ENCODE measurements at regions not wholly inside any gene's neighbourhood (a gene's known extent, or its start where the extent isn't known, plus 50 kb on each side); places are given as distances from the start of the nearest gene placed in this dataset.

GRCh38 chr3:127431066-127431465, 143.2 kb upstream of the PRR20G start:
- DNase-seq (ENCODE audit: extremely low spot score, unreplicated experiment) = peak; percentile 38
- Mint-ChIP-seq H3K27me3 (ENCODE audit: unreplicated experiment) (peaks cover 51% of the 10 kb centered on the region), H3K9me3 (ENCODE audit: unreplicated experiment) (no peaks in the 10 kb centered on the region), H3K4me3 (ENCODE audit: unreplicated experiment) (no peak overlapping the region), H3K27ac (ENCODE audit: unreplicated experiment) (no peak overlapping the region), H3K36me3 (ENCODE audit: unreplicated experiment) (no peaks in the 10 kb centered on the region), H3K4me1 (ENCODE audit: unreplicated experiment) (no peaks in the 10 kb centered on the region)
- no peak for TF ChIP-seq CTCF (IDR thresholded peaks at IDR 0.05)

- TF ChIP-seq CTCF (IDR thresholded peaks at IDR 0.05) = no peak
- Mint-ChIP-seq H3K27me3 (ENCODE audit: unreplicated experiment) (peaks cover 64% of the 10 kb centered on the region), H3K4me3 (ENCODE audit: unreplicated experiment) (no peak overlapping the region), H3K27ac (ENCODE audit: unreplicated experiment) (no peak overlapping the region), H3K9me3 (ENCODE audit: unreplicated experiment) (no peaks in the 10 kb centered on the region), H3K36me3 (ENCODE audit: unreplicated experiment) (no peaks in the 10 kb centered on the region), H3K4me1 (ENCODE audit: unreplicated experiment) (no peaks in the 10 kb centered on the region)
- peak; percentile 38 for DNase-seq (ENCODE audit: extremely low spot score, unreplicated experiment)
Measured at GRCh38 chr3:127428344-127428997, 140.6 kb upstream of the PRR20G start.

GRCh38 chr3:127427666-127428065, 139.8 kb upstream of the PRR20G start:
- TF ChIP-seq CTCF (IDR thresholded peaks at IDR 0.05) = no peak
- peaks cover 64% of the 10 kb centered on the region for H3K27me3 Mint-ChIP-seq (ENCODE audit: unreplicated experiment)
- H3K4me3 Mint-ChIP-seq (ENCODE audit: unreplicated experiment) = no peak overlapping the region
- H3K27ac Mint-ChIP-seq (ENCODE audit: unreplicated experiment) = no peak overlapping the region
- H3K9me3 Mint-ChIP-seq (ENCODE audit: unreplicated experiment) = no peaks in the 10 kb centered on the region
- peak; percentile 80 for DNase-seq (ENCODE audit: extremely low spot score, unreplicated experiment)
- H3K36me3 Mint-ChIP-seq (ENCODE audit: unreplicated experiment) = no peaks in the 10 kb centered on the region
- H3K4me1 Mint-ChIP-seq (ENCODE audit: unreplicated experiment) = no peaks in the 10 kb centered on the region

- no peak overlapping the region for H3K4me3 Mint-ChIP-seq (ENCODE audit: unreplicated experiment)
- H3K9me3 Mint-ChIP-seq (ENCODE audit: unreplicated experiment) = no peaks in the 10 kb centered on the region
- no peaks in the 10 kb centered on the region for H3K4me1 Mint-ChIP-seq (ENCODE audit: unreplicated experiment)
- peak; percentile 64 for DNase-seq (ENCODE audit: extremely low spot score, unreplicated experiment)
- H3K27ac Mint-ChIP-seq (ENCODE audit: unreplicated experiment) = no peak overlapping the region
- TF ChIP-seq CTCF (IDR thresholded peaks at IDR 0.05) = no peak
- peaks cover 65% of the 10 kb centered on the region for H3K27me3 Mint-ChIP-seq (ENCODE audit: unreplicated experiment)
- H3K36me3 Mint-ChIP-seq (ENCODE audit: unreplicated experiment) = no peaks in the 10 kb centered on the region
Measured at GRCh38 chr3:127427156-127427555, 139.3 kb upstream of the PRR20G start.

- H3K27ac Mint-ChIP-seq (ENCODE audit: unreplicated experiment) = no peak overlapping the region
- H3K27me3 Mint-ChIP-seq (ENCODE audit: unreplicated experiment) = peaks cover 62% of the 10 kb centered on the region
- H3K4me3 Mint-ChIP-seq (ENCODE audit: unreplicated experiment) = no peak overlapping the region
- no peaks in the 10 kb centered on the region for H3K9me3 Mint-ChIP-seq (ENCODE audit: unreplicated experiment)
- TF ChIP-seq CTCF (IDR thresholded peaks at IDR 0.05) = no peak
- peak; percentile 80 for DNase-seq (ENCODE audit: extremely low spot score, unreplicated experiment)
- H3K36me3 Mint-ChIP-seq (ENCODE audit: unreplicated experiment) = no peaks in the 10 kb centered on the region
- H3K4me1 Mint-ChIP-seq (ENCODE audit: unreplicated experiment) = no peaks in the 10 kb centered on the region
Measured at GRCh38 chr3:127426444-127427153, 138.8 kb upstream of the PRR20G start.

All from osteocyte (in vitro differentiated cells).